NCI-H146 (cell line): ENCODE measurements at regions not wholly inside any gene's neighbourhood (a gene's known extent, or its start where the extent isn't known, plus 50 kb on each side); places are given as distances from the start of the nearest gene placed in this dataset.
A peak's percentile ranks its signal among the peaks of the same experiment; 100 is the strongest.

ENCODE experiments used
- DNase-seq: peaks from one replicate; lab custom pipeline; 2025; lab: John Stamatoyannopoulos, UW

- no peak for DNase-seq
Measured at GRCh38 chr20:50301165-50301564, 110.5 kb downstream of the CEBPB start.

DNA sequence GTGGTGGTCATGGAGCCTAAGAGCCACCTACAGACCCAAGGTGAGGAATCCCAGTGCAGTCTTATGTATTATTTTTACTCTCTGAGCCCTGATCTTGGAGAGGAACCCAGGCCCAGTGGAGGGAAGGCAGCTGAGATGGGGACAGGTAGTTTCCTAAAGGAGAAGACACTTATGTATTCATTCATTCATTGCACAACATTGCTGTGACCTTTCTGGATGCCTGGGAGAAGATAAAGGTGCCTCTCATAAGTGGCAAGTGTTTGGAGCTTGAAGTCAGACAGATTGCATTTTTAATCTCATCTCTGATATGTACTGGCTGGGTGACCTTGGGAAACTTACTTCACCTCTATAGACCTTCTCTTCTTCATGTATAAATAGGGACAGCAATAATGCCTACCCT, 111.1 kb downstream of the CEBPB start:
- no peak for DNase-seq

DNA sequence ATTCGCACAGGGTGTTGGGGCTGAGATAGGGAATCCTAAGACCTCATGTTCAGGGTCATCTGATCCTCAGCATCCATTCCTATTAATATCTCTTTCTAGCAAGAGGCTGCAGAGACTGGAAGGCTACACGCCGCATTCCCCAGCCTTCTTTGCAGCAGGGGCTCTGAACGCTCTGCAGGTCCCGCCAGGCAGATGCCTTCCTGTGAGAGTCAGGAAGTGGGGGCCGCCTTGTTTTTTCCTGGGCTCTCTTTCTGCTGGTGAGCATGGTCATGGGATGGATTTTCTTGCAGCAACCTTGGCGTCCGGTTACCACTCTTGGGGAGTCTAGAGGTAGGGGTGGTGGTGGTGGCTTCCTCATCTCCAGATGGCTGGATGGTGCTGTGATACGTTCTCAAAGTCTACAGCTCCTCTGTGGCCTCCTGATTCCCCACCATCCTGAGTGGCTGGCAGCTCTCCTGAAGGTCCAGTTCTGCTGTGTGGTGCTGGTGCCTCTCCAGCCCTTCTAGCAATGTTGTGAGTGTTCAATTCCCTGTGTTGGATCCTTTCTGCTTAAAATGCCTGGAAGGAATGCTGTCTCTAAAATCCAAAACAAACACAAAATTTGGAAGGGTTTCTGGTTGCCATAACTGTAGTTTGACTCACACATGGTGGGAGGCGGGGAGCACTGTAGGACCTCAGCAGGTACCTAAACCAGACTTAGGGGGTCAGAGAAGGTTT, 111.9 kb downstream of the CEBPB start:
- DNase-seq, result no peak

DNA sequence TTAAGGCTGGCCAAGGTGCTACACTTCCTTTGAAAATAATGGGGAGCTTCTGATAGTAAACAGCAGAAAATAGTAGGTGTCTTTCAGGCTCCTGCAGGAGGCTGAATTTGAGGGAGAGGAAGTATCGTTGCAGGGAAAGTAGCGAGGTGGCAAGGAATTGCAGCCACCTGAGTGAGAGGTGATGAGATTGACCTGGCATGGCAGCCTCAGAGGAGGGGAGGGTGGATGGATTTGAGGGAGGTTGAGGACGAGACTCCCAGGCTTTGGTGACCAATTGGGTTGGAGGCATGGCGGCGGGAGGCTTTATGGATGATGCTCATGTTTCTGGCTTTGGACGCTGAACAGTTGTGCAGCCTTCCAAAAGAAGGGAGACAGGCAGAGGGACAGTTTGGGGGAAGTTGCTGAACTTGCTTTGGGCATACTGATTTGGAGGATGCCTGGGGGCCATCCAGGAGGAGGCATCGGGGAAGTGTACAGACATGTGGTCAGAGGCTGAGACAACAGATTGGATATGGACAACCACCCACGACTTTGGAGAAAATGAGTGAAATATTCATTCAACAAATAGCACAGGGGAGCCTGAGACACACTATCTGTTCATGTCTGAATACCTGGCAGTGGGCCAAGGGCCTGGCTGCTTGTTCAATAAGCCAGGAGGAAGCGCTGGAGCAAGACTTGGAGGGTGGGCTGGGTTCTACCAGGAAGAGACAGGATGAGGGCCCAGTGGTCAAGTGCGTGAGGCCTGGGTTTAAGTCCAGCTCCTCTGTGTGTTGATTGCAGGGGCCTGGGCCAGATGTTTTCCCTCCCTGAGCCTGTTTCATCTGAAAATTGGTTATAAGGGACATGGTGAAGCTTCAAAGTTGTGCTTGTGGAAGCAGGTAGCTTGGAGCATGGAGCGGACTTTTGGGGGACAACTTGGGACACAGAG, 113.2 kb downstream of the CEBPB start:
- peak; percentile 77 for DNase-seq

GRCh38 chr20:50304501-50304856, 113.8 kb downstream of the CEBPB start:
- DNase-seq, result no peak

DNA sequence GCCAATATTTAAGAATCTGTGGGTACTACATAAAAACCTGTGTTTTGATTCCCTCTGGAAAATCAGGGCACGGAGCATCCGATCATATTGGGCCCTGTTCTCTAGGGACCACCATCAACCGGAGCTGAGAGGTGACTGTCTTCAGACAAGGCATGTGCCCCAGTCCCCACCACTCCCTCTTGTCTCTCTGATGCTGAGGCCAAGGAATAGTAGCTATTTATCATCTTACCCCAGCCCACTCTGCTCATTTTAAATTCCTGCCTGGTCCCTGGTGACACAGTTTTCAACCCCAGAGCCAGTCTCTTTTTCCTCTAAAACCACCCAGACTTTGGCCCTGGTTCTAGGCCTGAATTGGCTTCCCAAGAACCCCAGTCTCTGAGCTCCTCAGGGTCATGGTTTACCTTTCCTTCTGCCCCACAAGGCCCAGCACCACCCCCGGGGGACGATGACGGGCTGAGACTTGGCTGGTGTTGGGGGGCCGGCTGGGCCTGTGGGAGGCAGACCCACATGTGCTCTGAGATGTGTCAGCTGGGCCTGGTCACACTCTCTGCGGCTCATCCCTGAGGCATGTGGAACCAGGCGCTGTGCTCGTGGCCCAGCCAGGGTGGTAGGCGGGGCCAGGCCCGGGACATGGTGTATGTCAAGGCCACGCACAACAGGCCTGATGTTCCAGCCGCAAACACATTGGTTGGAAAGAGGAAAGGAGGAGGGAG, 114.4 kb downstream of the CEBPB start:
- no peak for DNase-seq

- DNase-seq, result peak; percentile 81
Measured at GRCh38 chr20:50305636-50306477, 115.2 kb downstream of the CEBPB start.

DNA sequence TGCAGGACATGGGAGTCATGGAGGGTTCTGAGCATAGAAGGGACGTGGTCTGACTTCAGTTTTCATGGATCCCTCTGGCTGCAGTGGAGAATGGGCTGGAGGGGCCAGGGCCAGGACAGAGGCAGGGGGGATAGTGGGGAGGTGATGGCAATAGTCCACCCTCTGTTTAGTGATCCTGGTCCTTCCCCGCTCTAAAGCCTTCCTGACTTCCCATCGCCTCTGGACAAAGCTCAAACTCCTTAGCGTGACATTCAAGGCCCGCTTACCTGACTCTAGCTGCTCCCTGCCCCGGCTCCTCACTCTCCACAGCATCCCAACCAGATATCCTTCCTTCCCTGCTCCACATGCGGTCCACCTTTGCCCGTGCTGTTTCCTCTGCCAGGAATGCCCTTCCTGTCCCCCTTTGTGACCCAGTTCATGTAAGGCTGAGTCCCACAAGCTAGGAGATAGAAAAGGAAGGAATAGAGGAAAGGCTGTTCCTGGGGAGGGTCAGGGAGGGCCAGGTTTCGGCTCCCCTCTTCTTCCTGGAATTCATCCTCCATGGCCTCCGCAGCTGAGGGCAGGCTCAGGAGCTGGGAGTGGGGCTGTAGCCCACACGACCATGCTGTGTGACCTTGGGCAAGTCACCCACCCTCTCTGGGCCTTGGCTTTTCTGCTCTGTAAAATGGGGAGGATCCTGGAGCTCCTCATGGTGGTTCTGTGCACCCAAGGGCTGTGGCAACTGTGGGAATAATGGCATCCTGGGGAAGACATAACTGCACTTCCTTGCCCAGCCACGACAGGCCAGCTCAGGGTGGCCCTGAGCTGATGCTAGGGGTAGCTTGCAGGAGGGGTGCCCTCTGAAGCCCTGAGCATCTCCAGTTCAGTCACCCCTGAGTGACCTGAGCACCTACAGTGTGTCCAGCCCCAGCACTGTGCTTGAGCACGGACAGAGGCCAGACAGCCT, 116.1 kb downstream of the CEBPB start:
- no peak for DNase-seq

- no peak for DNase-seq
Measured at GRCh38 chr20:50308166-50308512, 117.5 kb downstream of the CEBPB start.

- no peak for DNase-seq
Measured at GRCh38 chr20:50308513-50309279, 118.1 kb downstream of the CEBPB start.

DNA sequence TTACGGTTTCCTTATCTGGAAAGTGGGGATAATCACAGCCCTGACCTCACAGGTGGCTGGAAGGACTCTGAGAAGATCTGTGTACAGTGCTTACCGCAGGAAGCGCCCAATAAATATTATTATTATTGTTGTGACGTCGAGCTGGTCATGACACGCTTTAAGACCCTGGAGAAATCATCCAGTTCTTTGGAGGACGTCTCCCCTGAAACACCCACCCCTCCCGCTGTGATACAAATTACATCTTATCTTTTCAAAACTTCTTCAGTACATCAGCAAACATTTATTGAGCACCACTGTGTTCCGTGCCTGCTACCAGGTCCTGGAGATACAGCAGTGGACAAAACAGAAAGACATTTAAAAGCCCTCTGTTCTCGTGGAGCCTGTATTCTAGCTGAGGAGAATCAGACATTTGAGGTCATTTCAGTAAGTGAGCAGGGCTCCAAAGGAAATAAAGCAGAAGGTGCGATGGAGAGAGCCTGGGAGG, 118.7 kb downstream of the CEBPB start:
- no peak for DNase-seq

DNA sequence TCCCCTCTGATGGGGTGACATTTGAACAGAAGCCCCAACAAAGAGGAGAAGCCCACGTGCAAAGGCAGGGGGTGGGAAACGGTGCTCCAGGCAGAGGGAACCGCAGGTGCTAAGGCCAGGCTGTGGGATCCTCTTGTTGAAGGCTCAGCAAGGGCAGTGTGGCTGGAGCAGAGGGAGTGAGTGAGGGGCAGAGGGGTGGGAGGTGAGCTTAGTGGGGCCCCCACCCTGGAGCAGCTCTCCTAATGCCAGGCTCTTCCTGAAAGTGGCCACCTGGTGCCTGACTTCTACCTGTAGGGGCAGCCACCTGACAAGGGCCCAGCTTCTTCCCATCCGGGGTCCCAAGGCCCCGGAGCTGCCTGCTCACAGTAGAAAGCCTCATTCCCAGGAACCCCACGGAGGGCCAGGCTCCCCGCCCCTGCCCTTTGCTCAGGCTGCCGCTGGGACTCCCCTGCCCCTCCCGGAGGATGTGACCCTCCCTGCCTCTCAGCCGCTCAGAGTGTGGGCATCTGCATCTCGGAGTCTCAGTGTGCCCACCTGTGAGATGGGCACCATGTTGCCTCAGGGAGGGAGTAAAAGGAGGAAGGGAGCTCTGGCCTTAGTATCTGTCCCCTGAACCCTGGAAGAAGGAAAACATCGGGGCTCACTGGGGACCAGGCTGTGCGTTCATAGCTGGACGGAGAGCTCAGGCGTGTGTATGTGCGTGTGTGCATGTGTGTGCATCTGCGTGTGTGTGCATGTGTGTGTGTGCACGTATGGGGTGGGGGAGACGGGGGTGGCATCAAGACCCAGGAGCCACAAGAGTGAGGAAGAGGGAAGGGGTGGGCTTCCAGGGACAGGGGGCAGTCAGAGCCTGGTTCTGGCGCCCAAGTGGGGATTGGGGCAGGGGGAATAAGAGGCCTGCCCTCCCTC, 119.4 kb downstream of the CEBPB start:
- DNase-seq, result no peak

GRCh38 chr20:50310673-50311051, 120.0 kb downstream of the CEBPB start:
- DNase-seq, result no peak

DNA sequence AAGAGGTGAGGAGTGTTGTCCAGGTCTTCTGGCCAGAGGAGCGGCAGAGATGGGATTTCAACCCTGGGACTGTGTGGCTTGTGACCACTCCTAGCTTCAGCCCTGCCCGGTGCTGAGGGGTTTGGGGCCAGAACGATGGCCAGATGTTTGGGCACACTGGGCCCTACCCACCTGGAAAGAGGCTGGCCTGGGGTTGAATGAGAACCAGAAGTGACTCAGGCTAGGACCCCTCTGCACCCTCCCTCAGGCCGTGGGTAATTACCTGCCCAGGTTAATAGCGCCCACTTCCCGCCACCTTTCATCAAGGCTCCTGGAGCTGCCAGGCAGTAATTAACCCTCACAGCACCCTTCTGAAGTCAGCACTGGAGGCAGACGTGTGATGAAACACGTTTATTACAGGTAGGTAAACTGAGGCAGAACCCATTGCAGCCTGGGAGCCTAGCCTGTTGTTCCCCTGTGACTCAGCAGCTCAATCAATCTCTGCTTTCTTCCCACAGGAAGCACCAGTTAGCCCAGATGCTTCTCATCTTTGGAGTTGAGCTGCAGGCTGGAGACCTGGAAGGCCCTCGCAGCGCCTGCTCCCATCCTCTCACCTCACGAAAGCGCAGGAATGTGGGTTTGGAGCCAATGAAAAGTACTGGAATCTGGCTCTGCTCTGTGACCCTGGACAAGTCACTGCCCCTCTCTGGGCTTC, 120.8 kb downstream of the CEBPB start:
- no peak for DNase-seq

GRCh38 chr20:50312002-50312681, 121.5 kb downstream of the CEBPB start:
- no peak for DNase-seq

DNA sequence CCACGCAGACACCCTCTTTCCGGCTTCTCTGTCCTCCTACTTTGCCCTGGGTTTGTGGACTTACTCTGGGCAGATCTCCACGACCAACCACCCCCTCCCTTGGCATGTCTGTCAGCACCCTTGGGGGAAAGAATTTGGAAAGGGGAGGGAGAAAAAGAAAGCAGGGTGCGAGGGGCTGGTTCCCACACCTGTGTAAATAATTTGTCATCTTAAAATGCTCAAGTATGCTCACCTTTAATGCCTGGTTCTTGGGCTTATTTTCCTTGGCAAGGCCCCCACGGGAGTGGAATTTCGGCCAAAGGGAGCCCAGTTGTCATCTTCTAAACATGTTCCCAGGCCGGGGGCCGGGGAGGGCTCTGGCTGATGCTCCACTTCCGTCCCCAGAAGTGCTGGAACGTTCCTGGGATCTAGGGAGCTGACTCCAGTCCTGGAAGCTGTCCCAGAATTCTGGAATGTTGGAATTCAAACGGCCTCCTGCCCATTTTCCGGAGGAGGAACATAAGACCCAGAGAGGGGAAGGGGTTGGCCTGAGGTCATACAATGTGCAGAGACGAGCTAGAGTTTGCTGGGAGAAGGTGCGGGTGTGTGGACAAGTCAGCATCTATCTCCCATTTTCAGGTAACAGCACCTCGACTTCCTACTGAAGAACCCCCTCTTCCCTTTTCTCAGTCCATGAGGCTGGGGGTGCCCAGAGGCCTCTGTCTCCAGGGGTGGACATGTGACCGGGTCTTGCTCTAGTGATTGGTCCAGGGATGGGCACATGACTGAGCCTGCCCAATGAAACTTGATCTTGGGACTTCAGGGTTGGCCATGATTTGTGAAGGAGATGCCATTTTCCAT, 122.3 kb downstream of the CEBPB start:
- DNase-seq, result peak; percentile 87

DNA sequence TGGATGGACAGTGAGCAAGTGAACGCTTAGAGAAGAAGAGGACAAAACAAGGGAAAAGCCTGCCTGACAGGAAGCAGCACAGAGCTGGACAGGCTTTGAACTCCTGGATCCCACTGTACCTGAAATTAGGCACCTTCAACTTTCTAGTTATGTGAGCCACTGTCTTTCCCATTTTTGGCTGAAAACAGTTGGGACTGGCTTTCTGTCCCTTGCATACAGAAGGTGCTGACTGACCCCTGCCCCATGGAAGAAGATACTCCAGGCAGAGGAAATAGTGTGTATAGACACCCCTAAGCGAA, 122.8 kb downstream of the CEBPB start:
- no peak for DNase-seq
